Stimulated activated CD4-positive, alpha-beta T cell treated with anti-CD3 and anti-CD28 coated beads, Interleukin-4, amount 100 ng/mL, for 48 hours (primary cell): ENCODE measurements at regions not wholly inside any gene's neighbourhood (a gene's known extent, or its start where the extent isn't known, plus 50 kb on each side); places are given as distances from the start of the nearest gene placed in this dataset.
A peak's percentile ranks its signal among the peaks of the same experiment; 100 is the strongest.

Experiments
- DNase-seq, 2 donors: peaks; one replicate each; pipeline ENCODE4 v3.0.0-alpha.2; 2020; ENCODE audit warnings: low read depth in 2 of 2

GRCh38 chr11:34564406-34564805 lies 50.8 kb upstream of the ELF5 start:
- DNase-seq: no peak

- DNase-seq: no peak
Measured at GRCh38 chr11:34564807-34565241, 51.2 kb upstream of the ELF5 start.

- no peak for DNase-seq
Measured at GRCh38 chr11:34565417-34566207, 52.0 kb upstream of the ELF5 start.

- DNase-seq: no peak
Measured at GRCh38 chr11:34566208-34566551, 52.6 kb upstream of the ELF5 start.

- DNase-seq: no peak
Measured at GRCh38 chr11:34566736-34567135, 53.1 kb upstream of the ELF5 start.

- no peak for DNase-seq
Measured at GRCh38 chr11:34567733-34568132, 53.2 kb upstream of the EHF start.

GRCh38 chr11:34570584-34570983 lies 50.3 kb upstream of the EHF start:
- peak; percentile 10 to 11 for DNase-seq
